HL-60 (cell line): ENCODE measurements at regions not wholly inside any gene's neighbourhood (a gene's known extent, or its start where the extent isn't known, plus 50 kb on each side); places are given as distances from the start of the nearest gene placed in this dataset.

Experiments
- CTCF ChIP-seq: IDR thresholded peaks from one replicate; pipeline ENCODE4 v1.5.1; 2011; ENCODE audit warnings: low read length, control low read depth, inconsistent platforms; ENCODE audit not compliant: insufficient read depth
- POLR2AphosphoS5 ChIP-seq: IDR thresholded peaks from 2 replicates; pipeline ENCODE4 v1.6.1; 2012; ENCODE audit warnings: low read depth
- REST ChIP-seq: IDR thresholded peaks from 2 replicates; pipeline ENCODE4 v1.6.1; 2012; ENCODE audit warnings: low read depth; ENCODE audit not compliant: insufficient replicate concordance
- SPI1 ChIP-seq: IDR thresholded peaks from 2 replicates; pipeline ENCODE4 v1.6.1; 2012; ENCODE audit warnings: low read depth, mild to moderate bottlenecking, borderline replicate concordance

- no peak for TF ChIP-seq REST
- TF ChIP-seq CTCF, result no peak
- TF ChIP-seq POLR2AphosphoS5, result no peak
- TF ChIP-seq SPI1, result no peak
Measured at GRCh38 chr4:156660465-156660864, 311.1 kb downstream of the PDGFC start.
